AG09309 (cell line): ENCODE measurements at regions not wholly inside any gene's neighbourhood (a gene's known extent, or its start where the extent isn't known, plus 50 kb on each side); places are given as distances from the start of the nearest gene placed in this dataset.

Experiments
- DNase-seq: peaks from one replicate; pipeline ENCODE4 v3.0.0-alpha.2; 2010; ENCODE audit warnings: low read depth
- H3K4me3 ChIP-seq: 2 replicates; pipeline ENCODE4 v1.5.1; 2011; ENCODE audit warnings: mild to moderate bottlenecking, low read depth, low read length, moderate library complexity; ENCODE audit not compliant: control insufficient read depth
- CTCF ChIP-seq: IDR thresholded peaks from 2 replicates; pipeline ENCODE4 v1.5.1; 2011; ENCODE audit warnings: mild to moderate bottlenecking, low read depth, low read length, inconsistent platforms; ENCODE audit not compliant: insufficient read depth, control insufficient read depth; ENCODE audit errors: missing control alignments

GRCh38 chr21:15264084-15264665, 199.4 kb upstream of the NRIP1 start:
- no peak for DNase-seq
- no peak for TF ChIP-seq CTCF
- no peak overlapping the region for H3K4me3 ChIP-seq

- no peak for TF ChIP-seq CTCF
- DNase-seq, result no peak
- no peak overlapping the region for H3K4me3 ChIP-seq
These were observed 207.4 kb upstream of the NRIP1 start for GRCh38 chr21:15272171-15272570.

GRCh38 chr21:15272591-15272990, 207.8 kb upstream of the NRIP1 start:
- H3K4me3 ChIP-seq, result no peak overlapping the region
- no peak for TF ChIP-seq CTCF
- no peak for DNase-seq

GRCh38 chr21:15273244-15273643, 208.4 kb upstream of the NRIP1 start:
- no peak overlapping the region for H3K4me3 ChIP-seq
- DNase-seq, result no peak
- TF ChIP-seq CTCF, result no peak

- DNase-seq, result no peak
- TF ChIP-seq CTCF, result no peak
- H3K4me3 ChIP-seq, result no peak overlapping the region
These were observed 210.1 kb upstream of the NRIP1 start for GRCh38 chr21:15274701-15275485.

- no peak for DNase-seq
- TF ChIP-seq CTCF, result no peak
- H3K4me3 ChIP-seq, result no peak overlapping the region
These were observed 210.9 kb upstream of the NRIP1 start for GRCh38 chr21:15275615-15276235.

GRCh38 chr21:15276243-15276642, 211.4 kb upstream of the NRIP1 start:
- DNase-seq, result no peak
- no peak overlapping the region for H3K4me3 ChIP-seq

More at GRCh38 chr21:15276243-15276642, 211.4 kb upstream of the NRIP1 start:
- TF ChIP-seq CTCF, result no peak
